A549 (cell line): ENCODE measurements at regions not wholly inside any gene's neighbourhood (a gene's known extent, or its start where the extent isn't known, plus 50 kb on each side); places are given as distances from the start of the nearest gene placed in this dataset.

Experiments
- ATAC-seq, 2 experiments: fragments of 200-7000 bp in 1 of 2; fragments of >200 bp in 1 of 2; cut with Nextera tagmentation in 1 of 2; cut with Tn5 transposase in 1 of 2; 3 replicates each; pipeline versions ENCODE4 v1.8.0 to v1.9.1; 2018 to 2020; ENCODE audit warnings: mild to moderate bottlenecking in 1 of 2, moderate library complexity in 1 of 2
- CTCF ChIA-PET: fragments of 300-600 bp; sonication (Branson Sonifier 250); formaldehyde crosslinking; extraction: SDS; loops from one replicate; lab custom pipeline; 2021; ENCODE audit warnings: antibody characterized with exemption, inconsistent platforms; lab: Yijun Ruan, JAX
- POLR2A ChIA-PET: fragments of 350-600 bp; formaldehyde crosslinking; extraction: SDS; loops from one replicate; lab custom pipeline; 2021; ENCODE audit warnings: antibody characterized with exemption, inconsistent platforms; lab: Yijun Ruan, JAX
- DNase-seq, 2 experiments: peaks; one replicate each; pipeline versions ENCODE4 v3.0.0 to v3.0.0-alpha.2; 2011 to 2016; ENCODE audit warnings: low read depth in 1 of 2, low spot score in 1 of 2
- FAIRE-seq: peaks from 2 replicates; lab custom pipeline; 2011; peaks lifted over from hg19 to GRCh38; lab: Jason Lieb, UNC
- H3K27ac ChIP-seq, 2 experiments: fragments of >200 bp; sonication (Bioruptor Twin); formaldehyde crosslinking; 3 replicates each; pipeline ENCODE4 v1.5.1; 2016 to 2017
- H3K4me1 ChIP-seq: fragments of >200 bp; sonication (Bioruptor Twin); formaldehyde crosslinking; 3 replicates; pipeline ENCODE4 v1.6.1; 2016
- H3K4me2 ChIP-seq: fragments of >200 bp; sonication (Bioruptor Twin); formaldehyde crosslinking; 3 replicates; pipeline ENCODE4 v1.6.1; 2016
- H3K4me3 ChIP-seq: fragments of >200 bp; sonication (Bioruptor Twin); formaldehyde crosslinking; 3 replicates; pipeline ENCODE4 v1.5.1; 2016
- H3K9me3 ChIP-seq: fragments of >200 bp; sonication (Bioruptor Twin); formaldehyde crosslinking; 3 replicates; pipeline ENCODE4 v1.6.1; 2016
- ATOH8 ChIP-seq: fragments of 250-450 bp; sonication (Bioruptor Pico); IDR thresholded peaks from 2 replicates; pipeline ENCODE4 v1.5.0; 2020; ENCODE audit warnings: low read depth, mild to moderate bottlenecking, moderate library complexity
- BCL3 ChIP-seq: fragments of >200 bp; sonication (Bioruptor Twin); formaldehyde crosslinking; IDR thresholded peaks from 3 replicates; pipeline ENCODE4 v1.6.1; 2016
- CBX2 ChIP-seq: fragments of 200-600 bp; sonication (generic); IDR thresholded peaks from 2 replicates; pipeline ENCODE4 v1.6.1; 2016; ENCODE audit warnings: low read depth, mild to moderate bottlenecking, borderline replicate concordance
- CHD2 ChIP-seq: fragments of 150-350 bp; IDR thresholded peaks from 2 replicates; pipeline ENCODE4 v1.6.1; 2014; ENCODE audit warnings: low read length; ENCODE audit not compliant: partially characterized antibody
- CHD4 ChIP-seq: fragments of 200-600 bp; sonication (generic); IDR thresholded peaks from 2 replicates; pipeline ENCODE4 v1.6.1; 2016; ENCODE audit warnings: antibody characterized with exemption, mild to moderate bottlenecking, borderline replicate concordance
- CTCF ChIP-seq: fragments of >200 bp; sonication (Bioruptor Twin); formaldehyde crosslinking; IDR thresholded peaks from 3 replicates; pipeline ENCODE4 v1.5.1; 2016
- E2F6 ChIP-seq: IDR thresholded peaks from 2 replicates; pipeline ENCODE4 v1.6.1; 2012; ENCODE audit warnings: low read depth, borderline replicate concordance
- EHMT2 ChIP-seq: fragments of 200-600 bp; sonication (generic); IDR thresholded peaks from 2 replicates; pipeline ENCODE4 v1.6.1; 2016; ENCODE audit warnings: antibody characterized with exemption, low read depth, mild to moderate bottlenecking, moderate library complexity
- EP300 ChIP-seq, 2 experiments: fragments of >200 bp; sonication (Bioruptor Twin); formaldehyde crosslinking; IDR thresholded peaks; 2 replicates in 1 of 2; 3 replicates in 1 of 2; pipeline ENCODE4 v1.6.1; 2016 to 2017
- ESRRA ChIP-seq: fragments of 150-350 bp; IDR thresholded peaks from 2 replicates; pipeline ENCODE4 v1.6.1; 2014; ENCODE audit warnings: mild to moderate bottlenecking, low read length, borderline replicate concordance
- FOSL2 ChIP-seq, 2 experiments: fragments of 450-650 bp in 1 of 2; fragments of >200 bp in 1 of 2; sonication (Bioruptor Twin) in 1 of 2; formaldehyde crosslinking; IDR thresholded peaks; 2 replicates each; pipeline versions ENCODE4 v1.5.0 to v1.6.1; 2016 to 2020; ENCODE audit warnings: mild to moderate bottlenecking in 1 of 2, moderate library complexity in 1 of 2
- GATA3 ChIP-seq: IDR thresholded peaks from 2 replicates; pipeline ENCODE4 v1.6.1; 2012; ENCODE audit warnings: borderline replicate concordance
- HDAC2 ChIP-seq: fragments of 200-600 bp; sonication (generic); IDR thresholded peaks from 2 replicates; pipeline ENCODE4 v1.6.1; 2016
- HMGXB4 ChIP-seq: fragments of 250-450 bp; sonication (Bioruptor Pico); IDR thresholded peaks from 2 replicates; pipeline ENCODE4 v1.5.0; 2021; ENCODE audit warnings: mild to moderate bottlenecking, moderate library complexity, borderline replicate concordance
- HOXB13 ChIP-seq: fragments of 250-450 bp; sonication (Bioruptor Pico); IDR thresholded peaks from 2 replicates; pipeline ENCODE4 v1.5.0; 2020; ENCODE audit warnings: low read depth, mild to moderate bottlenecking, moderate library complexity
- HOXB5 ChIP-seq: fragments of 250-450 bp; sonication (Bioruptor Pico); IDR thresholded peaks from 2 replicates; pipeline ENCODE4 v1.5.0; 2020; ENCODE audit warnings: mild to moderate bottlenecking, moderate library complexity
- KDM1A ChIP-seq: fragments of 200-600 bp; sonication (generic); IDR thresholded peaks from 2 replicates; pipeline ENCODE4 v1.6.1; 2016; ENCODE audit warnings: low read depth, mild to moderate bottlenecking
- KDM5A ChIP-seq: fragments of 200-600 bp; sonication (generic); IDR thresholded peaks from 2 replicates; pipeline ENCODE4 v1.6.1; 2016; ENCODE audit warnings: antibody characterized with exemption, mild to moderate bottlenecking
- MAX ChIP-seq: IDR thresholded peaks from 2 replicates; pipeline ENCODE4 v1.6.1; 2012
- MAZ ChIP-seq: fragments of 150-350 bp; IDR thresholded peaks from 2 replicates; pipeline ENCODE4 v1.6.1; 2014; ENCODE audit warnings: antibody characterized with exemption, low read depth, low read length, borderline replicate concordance
- MYC ChIP-seq: IDR thresholded peaks from 2 replicates; pipeline ENCODE4 v1.6.1; 2012; ENCODE audit warnings: mild to moderate bottlenecking, inconsistent platforms, low read length, improper control_type of control experiment, borderline replicate concordance
- PHF8 ChIP-seq: fragments of 200-600 bp; sonication (generic); IDR thresholded peaks from 2 replicates; pipeline ENCODE4 v1.6.1; 2016; ENCODE audit warnings: low read depth, mild to moderate bottlenecking, antibody characterized with exemption, moderate library complexity, borderline replicate concordance
- POLR2A ChIP-seq: IDR thresholded peaks from 2 replicates; pipeline ENCODE4 v1.6.1; 2012; ENCODE audit warnings: mild to moderate bottlenecking, low read length
- POLR2AphosphoS2 ChIP-seq: conservative IDR thresholded peaks from 2 replicates; pipeline ENCODE4 v1.6.1; 2012; ENCODE audit warnings: low read length, improper control_type of control experiment, inconsistent platforms
- RAD21 ChIP-seq, 2 experiments: fragments of >200 bp in 1 of 2; sonication (Bioruptor Twin) in 1 of 2; formaldehyde crosslinking in 1 of 2; IDR thresholded peaks in 1 of 2; conservative IDR thresholded peaks in 1 of 2; 2 replicates in 1 of 2; 3 replicates in 1 of 2; pipeline ENCODE4 v1.6.1; 2012 to 2018; ENCODE audit warnings: inconsistent platforms in 1 of 2
- RCOR1 ChIP-seq: fragments of 150-350 bp; IDR thresholded peaks from 2 replicates; pipeline ENCODE4 v1.6.1; 2014; ENCODE audit warnings: antibody characterized with exemption, low read length, low read depth
- SMC3 ChIP-seq: fragments of >200 bp; sonication (Bioruptor Twin); formaldehyde crosslinking; IDR thresholded peaks from 3 replicates; pipeline ENCODE4 v1.6.1; 2018; ENCODE audit warnings: inconsistent platforms
- SREBF2 ChIP-seq: fragments of 450-650 bp; IDR thresholded peaks from 2 replicates; pipeline ENCODE4 v1.6.1; 2014; ENCODE audit warnings: mild to moderate bottlenecking, moderate library complexity
- WGBS: methylation state at CpG from one replicate; pipeline ENCODE4 v1.1.6; 2017; ENCODE audit errors: missing lambda C conversion rate; 5-methylcytosine and 5-hydroxymethylcytosine counted together

- Histone ChIP-seq H3K4me3 (no peak overlapping the region), H3K9me3 (no peaks in the 10 kb centered on the region), H3K4me2 (no peak overlapping the region), H3K4me1 (no peaks in the 10 kb centered on the region), H3K27ac (no peak overlapping the region)
- no peak for FAIRE-seq
- no peak for DNase-seq
- ATAC-seq = no peak
- ChIA-PET POLR2A (no interaction called here), CTCF (no interaction called here)
- TF ChIP-seq CBX2 = no peak
- TF ChIP-seq E2F6 = no peak
- no peak for TF ChIP-seq HOXB5
- TF ChIP-seq POLR2AphosphoS2 = no peak
- no peak for TF ChIP-seq POLR2A
- TF ChIP-seq BCL3 = no peak
- no peak for TF ChIP-seq MYC
- no peak for TF ChIP-seq CHD2
- 86% methylated on average over 5 of the region's 5 CpGs for WGBS
Measured at GRCh38 chr13:73967397-73968165, 166.6 kb downstream of the KLF12 start.

GRCh38 chr13:73966331-73966730 lies 167.9 kb downstream of the KLF12 start:
- H3K4me1 ChIP-seq = no peaks in the 10 kb centered on the region
- ChIA-PET CTCF (no interaction called here), POLR2A (no interaction called here)
- no peak for FAIRE-seq
- DNase-seq = no peak
- H3K4me3 ChIP-seq = no peak overlapping the region
- no peaks in the 10 kb centered on the region for H3K9me3 ChIP-seq
- no peak overlapping the region for H3K4me2 ChIP-seq
- ATAC-seq = no peak
- no peak overlapping the region for H3K27ac ChIP-seq
- no peak for TF ChIP-seq SMC3
- TF ChIP-seq SREBF2 = no peak
- TF ChIP-seq KDM1A = no peak
- TF ChIP-seq MYC = no peak

- Histone ChIP-seq H3K9me3 (no peaks in the 10 kb centered on the region), H3K4me3 (no peak overlapping the region), H3K4me2 (no peak overlapping the region), H3K4me1 (no peaks in the 10 kb centered on the region), H3K27ac (no peak overlapping the region)
- no peak for TF ChIP-seq EP300 (IDR thresholded peaks at IDR 0.05)
- TF ChIP-seq GATA3 = no peak
- TF ChIP-seq ESRRA = no peak
- TF ChIP-seq CTCF = no peak
- TF ChIP-seq EHMT2 = no peak
- no peak for TF ChIP-seq MAZ
- TF ChIP-seq HOXB13 = no peak
- TF ChIP-seq CHD4 = no peak
- TF ChIP-seq ATOH8 (CRISPR knock-in tag) = no peak
- TF ChIP-seq HMGXB4 = no peak
- no peak for TF ChIP-seq HDAC2
- no peak for TF ChIP-seq RCOR1
- no peak for TF ChIP-seq FOSL2 (IDR thresholded peaks at IDR 0.05)
- TF ChIP-seq FOSL2 (CRISPR knock-in tag; IDR thresholded peaks at IDR 0.05) = no peak
- no peak for TF ChIP-seq PHF8
- TF ChIP-seq KDM5A = no peak
- no peak for TF ChIP-seq KDM1A
- no peak for TF ChIP-seq RAD21 (conservative IDR thresholded peaks at IDR 0.05 in 1 of 2, IDR thresholded peaks at IDR 0.05 in 1 of 2)
- TF ChIP-seq MAX = no peak
- no peak for FAIRE-seq
- 69% methylated on average over 5 of the region's 5 CpGs for WGBS
- POLR2A ChIA-PET = no interaction called here
- ATAC-seq = no peak
- DNase-seq = no peak
- CTCF ChIA-PET = no interaction called here
Measured at GRCh38 chr13:73962284-73962683, 171.9 kb downstream of the KLF12 start.
